GM21825 (cell line): ENCODE measurements at regions not wholly inside any gene's neighbourhood (a gene's known extent, or its start where the extent isn't known, plus 50 kb on each side); places are given as distances from the start of the nearest gene placed in this dataset.
"Not testable (repeated sequence)": the region's sequence is repeated elsewhere in the genome, so short reads cannot be mapped to it uniquely, and the experiment has no call there.

Source experiments
- ATAC-seq: cut with Tn5 transposase; IDR thresholded peaks from one replicate; pipeline ENCODE4 v1.9.1; 2021; ENCODE audit warnings: mild to moderate bottlenecking, moderate library complexity; ENCODE audit not compliant: unreplicated experiment

GRCh38 chr7:114182837-114183236 is 231.8 kb upstream of the FOXP2 start:
- ATAC-seq: no peak

- ATAC-seq: no peak
Observed at GRCh38 chr7:114181280-114181679, 233.3 kb upstream of the FOXP2 start.

- ATAC-seq: no peak
Observed at GRCh38 chr7:114180556-114181266, 233.9 kb upstream of the FOXP2 start.

GRCh38 chr7:114175125-114175524 is 239.5 kb upstream of the FOXP2 start:
- no peak for ATAC-seq

GRCh38 chr7:114173170-114173890 is 241.3 kb upstream of the FOXP2 start:
- no peak for ATAC-seq

GRCh38 chr7:114169389-114169788 is 245.2 kb upstream of the FOXP2 start:
- not testable (repeated sequence) for ATAC-seq

GRCh38 chr7:114160925-114161324 is 242.1 kb upstream of the PPP1R3A start:
- ATAC-seq: no peak

GRCh38 chr7:114158854-114159253 is 240.0 kb upstream of the PPP1R3A start:
- ATAC-seq: no peak

- no peak for ATAC-seq
Observed at GRCh38 chr7:114158275-114158674, 239.5 kb upstream of the PPP1R3A start.

GRCh38 chr7:114156178-114156577 is 237.4 kb upstream of the PPP1R3A start:
- no peak for ATAC-seq

GRCh38 chr7:114155116-114156110 is 236.6 kb upstream of the PPP1R3A start:
- ATAC-seq: no peak

- no peak for ATAC-seq
Observed at GRCh38 chr7:114153700-114154099, 234.9 kb upstream of the PPP1R3A start.

GRCh38 chr7:114152314-114152938 is 233.6 kb upstream of the PPP1R3A start:
- ATAC-seq: no peak

- no peak for ATAC-seq
Observed at GRCh38 chr7:114151777-114152176, 233.0 kb upstream of the PPP1R3A start.

GRCh38 chr7:114150689-114151088 is 231.9 kb upstream of the PPP1R3A start:
- no peak for ATAC-seq

GRCh38 chr7:114148779-114149178 is 230.0 kb upstream of the PPP1R3A start:
- ATAC-seq: no peak

- no peak for ATAC-seq
Observed at GRCh38 chr7:114141415-114141814, 222.6 kb upstream of the PPP1R3A start.

- no peak for ATAC-seq
Observed at GRCh38 chr7:114140561-114140960, 221.8 kb upstream of the PPP1R3A start.

GRCh38 chr7:114139690-114140089 is 220.9 kb upstream of the PPP1R3A start:
- not testable (repeated sequence) for ATAC-seq

- no peak for ATAC-seq
Observed at GRCh38 chr7:114138587-114138986, 219.8 kb upstream of the PPP1R3A start.

GRCh38 chr7:114133717-114134116 is 214.9 kb upstream of the PPP1R3A start:
- ATAC-seq: no peak
